ENCODE measurements at regions not wholly inside any gene's neighbourhood (a gene's known extent, or its start where the extent isn't known, plus 50 kb on each side); places are given as distances from the start of the nearest gene placed in this dataset.

- TF ChIP-seq ZNF596 (tag by site-specific recombination; IDR thresholded peaks at IDR 0.05) (no peak), CTCF (tag by site-specific recombination; IDR thresholded peaks at IDR 0.05) (no peak), ZNF830 (tag by site-specific recombination; IDR thresholded peaks at IDR 0.05; ENCODE audit: low read depth) (no peak), ZNF148 (tag by site-specific recombination; IDR thresholded peaks at IDR 0.05; ENCODE audit: borderline replicate concordance) (no peak), ZNF704 (tag by site-specific recombination; IDR thresholded peaks at IDR 0.05) (no peak), ZNF629 (tag by site-specific recombination; IDR thresholded peaks at IDR 0.05) (no peak), ZBTB11 (tag by site-specific recombination; conservative IDR thresholded peaks at IDR 0.05; ENCODE audit: low read depth) (no peak), ZBTB10 (tag by site-specific recombination; IDR thresholded peaks at IDR 0.05) (no peak), PRDM6 (tag by site-specific recombination; IDR thresholded peaks at IDR 0.05) (no peak), ZNF624 (tag by site-specific recombination; IDR thresholded peaks at IDR 0.05) (no peak), KLF10 (tag by site-specific recombination; IDR thresholded peaks at IDR 0.05) (no peak), ZNF274 (IDR thresholded peaks at IDR 0.05; ENCODE audit: low read length) (no peak), ZNF274 (tag by site-specific recombination; IDR thresholded peaks at IDR 0.05; ENCODE audit: borderline replicate concordance) (no peak)
Observed at GRCh38 chr6:135631821-135632220, 134.3 kb upstream of the AHI1 start.

All from HEK293 (cell line).